GM19372 (cell line): ENCODE measurements at regions not wholly inside any gene's neighbourhood (a gene's known extent, or its start where the extent isn't known, plus 50 kb on each side); places are given as distances from the start of the nearest gene placed in this dataset.

Source experiments
- ATAC-seq: cut with Tn5 transposase; IDR thresholded peaks from one replicate; pipeline ENCODE4 v1.9.1; 2021; ENCODE audit warnings: mild to moderate bottlenecking, low read depth, moderate library complexity; ENCODE audit not compliant: unreplicated experiment

DNA sequence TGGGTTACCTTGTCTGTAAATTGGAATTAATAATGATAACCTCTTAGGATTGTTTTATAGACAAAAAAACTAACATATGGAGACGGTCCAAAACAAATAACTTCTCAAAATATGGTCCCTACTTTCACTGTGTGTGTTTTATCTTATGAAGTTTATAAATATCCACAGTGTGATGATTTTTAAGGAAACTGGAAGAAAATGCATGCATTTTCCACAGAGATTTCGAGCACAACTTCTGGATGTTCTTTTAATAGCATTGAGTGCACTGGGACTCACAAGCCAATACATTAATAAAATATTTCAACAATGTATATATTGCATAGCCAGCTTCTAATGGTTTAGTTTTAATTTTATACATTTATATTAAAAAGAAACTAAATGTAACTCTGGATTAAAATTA is 87.9 kb upstream of the SPHKAP start:
- no peak for ATAC-seq

DNA sequence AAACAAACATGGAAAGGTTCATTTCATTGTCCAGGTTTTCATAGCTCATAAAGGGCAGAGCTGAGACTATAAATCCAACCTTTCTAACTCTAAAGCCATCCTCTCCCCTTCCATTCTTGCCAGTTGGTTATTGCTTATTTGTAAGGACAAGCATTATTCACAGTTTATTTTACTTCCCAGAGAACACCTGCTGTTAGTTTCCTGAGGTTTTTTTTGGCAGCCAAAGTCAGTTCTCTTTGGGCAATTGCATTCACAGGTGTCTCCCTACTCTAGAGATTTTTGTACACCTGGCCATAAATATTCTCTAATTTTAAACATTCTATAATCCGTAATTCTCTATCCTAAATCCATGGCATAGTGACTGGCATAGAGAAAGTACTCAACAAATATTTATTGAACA is 87.3 kb upstream of the SPHKAP start:
- no peak for ATAC-seq

DNA sequence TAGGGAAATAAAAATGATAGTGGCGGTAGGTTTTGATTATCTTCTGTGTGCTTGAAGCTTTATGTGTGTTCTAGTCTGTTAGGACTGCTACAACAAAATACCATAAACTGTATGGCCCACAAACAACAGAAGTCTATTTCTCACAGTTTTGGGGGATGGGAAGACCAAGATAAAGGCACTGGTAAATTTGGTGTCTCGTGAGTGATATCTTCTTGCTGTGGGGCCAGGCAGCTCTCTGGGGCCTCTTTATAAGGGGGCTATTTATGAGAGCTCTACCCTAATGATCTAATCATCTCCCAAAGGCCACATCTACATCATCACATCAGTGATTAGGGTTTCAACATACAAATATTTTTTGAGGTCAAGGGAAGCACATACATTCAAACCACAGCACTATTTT is 86.8 kb upstream of the SPHKAP start:
- no peak for ATAC-seq

DNA sequence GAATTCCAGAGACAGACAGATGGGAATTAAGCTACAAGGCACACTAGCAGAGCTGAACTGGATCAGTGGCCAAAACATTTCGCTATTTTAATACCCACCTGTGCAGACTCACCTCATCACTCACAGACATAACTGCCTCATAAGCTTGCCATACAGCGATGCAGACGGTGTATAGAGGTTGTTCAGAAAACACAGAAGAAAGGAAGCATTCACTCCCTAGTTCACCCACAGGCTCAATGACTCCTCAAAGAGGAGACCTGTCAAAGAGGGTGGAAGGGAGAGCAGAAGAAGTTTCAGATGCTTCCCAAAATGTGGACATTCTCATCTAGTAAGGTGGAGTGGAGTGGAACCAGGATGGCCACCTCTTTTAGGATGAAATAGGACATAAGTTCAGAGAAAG is 81.7 kb upstream of the SPHKAP start:
- no peak for ATAC-seq

DNA sequence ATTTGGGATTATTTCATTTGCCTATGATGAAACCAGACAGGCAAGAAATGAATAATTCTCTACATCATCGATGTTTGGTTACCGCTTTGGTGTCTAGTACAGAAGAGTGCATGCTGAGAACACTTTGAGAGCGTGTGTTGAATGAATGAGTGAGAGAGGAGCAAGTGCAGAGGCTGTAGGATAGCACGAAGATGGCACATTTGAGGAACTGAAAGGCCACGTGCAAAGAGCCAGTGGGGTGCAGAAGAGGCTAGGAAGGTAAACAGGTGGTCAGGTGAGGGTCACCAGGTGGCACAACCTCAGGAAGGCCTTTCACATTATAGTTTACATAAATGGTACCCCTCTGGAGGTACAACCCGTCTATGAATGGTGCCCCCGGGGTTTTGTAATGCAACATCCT is 80.1 kb upstream of the SPHKAP start:
- ATAC-seq = no peak

DNA sequence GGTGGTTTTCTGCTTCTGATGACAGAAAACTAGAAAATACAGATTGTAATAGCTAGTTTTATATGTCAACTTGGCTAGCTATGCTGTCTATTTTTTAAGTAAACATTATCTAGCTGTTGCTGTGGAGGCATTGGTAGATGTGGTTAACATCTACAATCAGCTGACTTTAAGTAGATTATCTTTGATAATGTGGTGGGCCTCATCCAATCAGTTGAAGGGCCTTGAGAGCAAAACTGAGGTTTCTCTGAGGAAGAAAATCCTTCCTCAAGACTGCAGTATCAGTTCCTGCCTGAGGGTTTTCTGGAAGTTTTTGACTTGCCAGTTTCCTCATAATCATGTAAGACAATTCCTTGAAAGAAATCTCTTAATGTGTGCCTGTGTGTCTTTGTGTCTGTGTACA is 75.9 kb upstream of the SPHKAP start:
- ATAC-seq = no peak

DNA sequence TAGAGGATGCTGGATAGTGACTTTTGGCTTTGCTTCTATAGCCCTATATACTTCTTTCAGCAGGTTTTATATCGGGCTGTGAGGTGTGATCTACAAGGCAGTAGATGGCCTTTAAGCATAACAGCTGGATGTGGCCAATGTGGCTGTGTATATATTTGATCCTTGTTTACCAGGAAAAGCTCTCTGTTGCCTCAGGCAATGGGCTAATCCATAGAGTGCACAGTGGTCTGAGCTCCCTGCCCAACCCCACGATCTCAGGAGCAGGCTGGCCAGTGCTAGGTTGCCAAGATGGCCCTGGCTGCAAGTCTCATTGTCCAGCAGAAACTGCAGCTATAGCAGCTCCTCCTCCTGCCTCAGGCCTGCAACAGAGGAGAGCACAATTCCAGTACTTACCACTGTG is 72.3 kb upstream of the SPHKAP start:
- no peak for ATAC-seq

DNA sequence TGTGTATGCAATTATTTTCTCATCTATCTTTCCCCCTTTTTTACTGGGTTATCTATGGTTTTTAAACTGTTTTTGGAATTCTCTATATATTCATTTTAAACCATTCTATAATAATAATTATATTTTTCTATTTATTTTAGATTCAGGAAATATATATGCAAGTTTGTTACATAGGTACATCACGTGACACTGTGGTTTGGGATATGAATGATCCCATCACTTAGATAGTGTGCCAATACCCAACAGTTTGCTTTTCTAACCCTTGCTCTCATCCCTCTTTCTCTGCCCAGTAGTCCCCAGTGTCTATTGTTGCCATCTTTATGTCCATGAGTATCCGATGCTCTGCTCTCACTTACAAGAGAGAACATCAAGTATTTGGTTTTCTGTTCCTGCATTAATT is 65.8 kb upstream of the SPHKAP start:
- no peak for ATAC-seq

DNA sequence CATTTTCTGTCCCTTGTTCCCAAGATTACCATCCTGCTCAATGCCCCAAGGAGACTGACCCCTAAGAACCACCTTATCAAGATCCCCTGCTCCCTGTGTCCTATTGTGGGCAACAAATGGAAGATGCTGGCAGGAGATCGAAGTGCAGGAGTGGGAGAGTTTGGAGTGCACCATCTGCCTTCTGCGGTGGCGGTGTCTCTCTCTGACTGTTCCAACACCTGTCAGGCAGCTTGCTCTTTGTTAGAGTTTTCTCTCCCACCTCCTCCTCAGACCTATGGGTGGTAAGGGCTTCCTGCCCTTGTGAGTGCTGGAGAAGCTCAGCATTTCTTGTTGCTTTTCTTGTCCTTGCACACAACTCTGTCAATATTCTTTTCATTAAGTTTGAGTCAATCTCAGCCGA is 64.1 kb upstream of the SPHKAP start:
- no peak for ATAC-seq

DNA sequence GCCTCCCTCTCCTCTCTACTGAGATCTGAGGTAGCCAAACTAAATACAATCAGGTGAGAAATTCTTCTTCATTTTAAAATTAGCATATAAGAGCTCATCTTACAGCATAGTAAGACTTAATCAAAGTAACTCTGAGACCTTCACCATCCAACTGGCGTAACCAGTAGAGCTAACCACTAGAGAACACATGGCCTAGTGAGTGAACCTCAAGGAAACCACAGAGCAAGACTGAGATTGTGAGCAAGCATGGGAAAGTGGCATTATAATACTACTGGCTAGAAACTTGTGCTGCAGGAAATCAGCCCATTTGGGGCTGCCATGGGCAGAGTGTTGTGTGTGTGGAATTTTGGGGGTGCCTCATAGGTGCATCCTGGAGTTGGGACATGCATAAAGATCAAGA is 61.1 kb upstream of the SPHKAP start:
- ATAC-seq = no peak

DNA sequence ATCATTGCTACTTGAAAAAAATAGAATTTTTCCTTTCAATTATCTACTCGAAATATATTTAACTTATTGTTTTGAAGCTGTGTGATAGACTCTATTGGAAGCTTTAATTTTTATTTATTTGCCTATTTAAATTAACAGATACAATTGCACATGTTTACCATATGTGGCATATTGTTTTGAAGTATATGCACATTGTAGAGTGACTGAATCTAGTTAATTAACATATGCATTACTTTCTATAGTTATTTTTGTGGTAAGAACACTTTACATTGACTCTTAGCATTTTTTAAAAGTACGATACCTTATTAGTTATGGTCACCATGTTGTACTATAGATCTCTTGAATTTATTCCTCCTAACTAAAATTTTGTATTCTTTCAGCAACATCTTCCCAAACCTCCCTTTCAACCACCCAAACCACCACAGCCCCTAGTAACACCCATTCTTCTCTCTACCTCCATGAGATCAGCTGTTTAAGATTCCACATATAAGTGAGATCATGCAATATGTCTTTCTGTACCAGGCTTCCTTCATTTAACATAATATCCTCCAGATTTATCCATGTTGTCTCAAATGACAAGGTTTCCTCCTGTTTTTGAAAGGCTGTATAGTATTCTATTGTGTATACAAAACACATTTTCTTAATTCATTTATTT is 58.5 kb upstream of the SPHKAP start:
- no peak for ATAC-seq

DNA sequence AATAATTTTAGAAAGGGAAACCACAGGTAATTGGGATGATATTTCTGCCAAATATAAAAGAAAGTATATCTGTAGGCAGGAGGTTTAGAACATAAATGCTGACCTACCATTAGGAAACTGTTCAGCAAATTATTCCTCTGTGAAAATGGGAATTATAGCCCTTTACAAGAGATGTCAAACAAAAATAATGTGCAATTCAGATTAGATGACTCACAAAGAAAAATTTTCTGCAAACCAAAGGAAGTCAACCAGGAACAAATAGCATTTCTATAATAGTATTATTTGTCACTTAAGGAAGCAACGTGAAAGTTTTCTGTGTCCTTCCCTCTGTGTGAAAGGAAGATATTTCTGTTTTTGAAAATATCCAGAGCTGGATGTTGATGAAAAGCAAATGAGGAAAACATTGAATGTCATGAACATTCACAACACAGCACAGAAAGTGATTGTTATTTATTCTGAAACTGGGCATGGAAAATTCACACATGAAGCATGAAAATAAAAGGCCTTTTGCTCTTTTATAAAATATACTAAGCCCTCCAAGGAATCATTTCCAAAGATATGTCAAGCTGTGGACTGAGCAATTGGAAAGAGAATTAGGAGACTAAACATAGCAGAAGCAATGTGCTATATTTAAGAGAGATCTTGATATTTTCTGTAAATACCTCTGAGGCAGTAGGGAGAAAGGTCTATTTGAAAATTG is 57.9 kb upstream of the SPHKAP start:
- ATAC-seq = no peak
